K562 (cell line): ENCODE measurements at regions not wholly inside any gene's neighbourhood (a gene's known extent, or its start where the extent isn't known, plus 50 kb on each side); places are given as distances from the start of the nearest gene placed in this dataset.

Experiments used
- ATAC-seq: fragments of 200-7000 bp; cut with Tn5 transposase; 3 replicates; pipeline ENCODE4 v1.9.1; 2020; ENCODE audit warnings: moderate library complexity
- BruUV-seq: library from RNA; stranded (reverse); fragments of 400-500 nt; replicated peaks from 2 replicates; lab custom pipeline; 2021; lab: Mats Ljungman, UMichigan
- CTCF ChIA-PET: fragments of 300-600 bp; formaldehyde crosslinking; extraction: SDS; loops from one replicate; lab custom pipeline; 2021; ENCODE audit warnings: low intra/inter-chr PET ratio; lab: Yijun Ruan, JAX
- POLR2A ChIA-PET: fragments of 300-600, 350-650 bp; sonication (Branson Sonifier 250); formaldehyde crosslinking; extraction: SDS; loops from one replicate; lab custom pipeline; 2021; ENCODE audit warnings: antibody characterized with exemption, inconsistent platforms; lab: Yijun Ruan, JAX
- DNase-seq, 4 experiments: peaks; one replicate each; pipeline versions ENCODE4 v3.0.0 to v3.0.0-alpha.2; 2011 to 2018; ENCODE audit warnings: low spot score in 3 of 4, mixed read lengths in 3 of 4; ENCODE audit errors: extremely low read depth in 1 of 4
- FAIRE-seq: peaks from 2 replicates; lab custom pipeline; 2011; peaks lifted over from hg19 to GRCh38; lab: Jason Lieb, UNC
- H2AFZ ChIP-seq: 2 replicates; pipeline ENCODE4 v1.6.0; 2011; ENCODE audit warnings: low read depth, low read length, control low read depth, inconsistent platforms
- H3K27ac ChIP-seq: fragments of 200-600 bp; 3 replicates; pipeline ENCODE4 v1.8.0; 2011; ENCODE audit warnings: low read depth, mild to moderate bottlenecking, control low read depth, inconsistent platforms, low read length, moderate library complexity, mixed read lengths; ENCODE audit errors: extremely low read depth
- H3K27me3 ChIP-seq, 2 experiments: fragments of 300-600 bp in 1 of 2; 2 replicates in 1 of 2; 3 replicates in 1 of 2; pipeline versions ENCODE4 v1.6.0 to v1.8.0; 2011; ENCODE audit warnings: inconsistent platforms in 2 of 2, low read length in 2 of 2, mild to moderate bottlenecking in 1 of 2, mixed read lengths in 1 of 2, moderate library complexity in 1 of 2; ENCODE audit not compliant: control insufficient read depth in 2 of 2, insufficient read depth in 2 of 2
- H3K36me3 ChIP-seq: fragments of 300-600 bp; 3 replicates; pipeline ENCODE4 v1.8.0; 2011; ENCODE audit warnings: mild to moderate bottlenecking, low read length, inconsistent platforms; ENCODE audit not compliant: control insufficient read depth, insufficient read depth
- H3K4me1 ChIP-seq, 2 experiments: fragments of 200-600 bp in 1 of 2; replicated peaks in 1 of 2; 2 replicates in 1 of 2; 3 replicates in 1 of 2; pipeline versions ENCODE4 v1.5.1 to v1.8.0; 2011; ENCODE audit warnings: inconsistent platforms in 2 of 2, low read length in 2 of 2, mild to moderate bottlenecking in 1 of 2, mixed read lengths in 1 of 2, moderate library complexity in 1 of 2; ENCODE audit not compliant: control insufficient read depth in 2 of 2, insufficient read depth in 2 of 2
- H3K4me2 ChIP-seq: 2 replicates; pipeline ENCODE4 v1.6.1; 2011; ENCODE audit warnings: low read length, control low read depth, inconsistent platforms, mixed read lengths; ENCODE audit not compliant: insufficient read depth
- H3K4me3 ChIP-seq: fragments of 200-600 bp; sonication (generic), shearing (Covaris generic); 2 replicates; pipeline ENCODE4 v1.5.1; 2016; ENCODE audit warnings: control low read depth, inconsistent platforms
- H3K79me2 ChIP-seq: fragments of 200-600 bp; 3 replicates; pipeline ENCODE4 v1.8.0; 2011; ENCODE audit warnings: low read length, inconsistent platforms; ENCODE audit not compliant: control insufficient read depth, insufficient read depth
- H3K9ac ChIP-seq, 2 experiments: 2 replicates each; pipeline versions ENCODE4 v1.6.0 to v1.6.1; 2011; ENCODE audit warnings: low read depth in 2 of 2, low read length in 2 of 2, control low read depth in 1 of 2, inconsistent platforms in 1 of 2, mild to moderate bottlenecking in 1 of 2, mixed read lengths in 1 of 2; ENCODE audit not compliant: insufficient read depth in 1 of 2
- H3K9me1 ChIP-seq: one replicate; pipeline ENCODE4 v1.6.0; 2011; ENCODE audit warnings: inconsistent platforms, mild to moderate bottlenecking, low read length, moderate library complexity; ENCODE audit not compliant: control insufficient read depth, insufficient read depth
- H3K9me3 ChIP-seq: replicated peaks from 2 replicates; pipeline ENCODE4 v1.5.1; 2011; ENCODE audit warnings: low read depth, low read length, inconsistent platforms; ENCODE audit not compliant: control insufficient read depth, insufficient read depth
- H4K20me1 ChIP-seq: replicated peaks from 2 replicates; pipeline ENCODE4 v1.6.1; 2011; ENCODE audit warnings: low read length, inconsistent platforms, mixed read lengths; ENCODE audit not compliant: control insufficient read depth, insufficient read depth
- CTCF ChIP-seq, 3 experiments: IDR thresholded peaks in 2 of 3; conservative IDR thresholded peaks in 1 of 3; 2 replicates each; pipeline ENCODE4 v1.5.1; 2011 to 2012; ENCODE audit warnings: low read length in 3 of 3, mild to moderate bottlenecking in 3 of 3, control low read depth in 2 of 3, improper control_type of control experiment in 1 of 3, inconsistent platforms in 1 of 3, low read depth in 1 of 3, mixed read lengths in 1 of 3, moderate library complexity in 1 of 3; ENCODE audit not compliant: insufficient read depth in 2 of 3
- FOXJ2 ChIP-seq: fragments of 200-800 bp; sonication (Bioruptor generic); IDR thresholded peaks from 2 replicates; pipeline ENCODE4 v1.6.1; 2016; ENCODE audit warnings: missing genetic modification characterization, missing compliant biosample characterization
- KLF16 ChIP-seq: IDR thresholded peaks from 2 replicates; pipeline ENCODE4 v1.6.1; 2016; ENCODE audit warnings: antibody characterized with exemption
- PPARD ChIP-seq: fragments of 250-450 bp; sonication (Bioruptor Pico); IDR thresholded peaks from 2 replicates; pipeline ENCODE4 v1.8.0; 2022; ENCODE audit warnings: inconsistent platforms, mild to moderate bottlenecking, moderate library complexity
- RAD21 ChIP-seq, 2 experiments: fragments of 250-450 bp in 1 of 2; fragments of 450-650 bp in 1 of 2; sonication (Bioruptor Pico) in 1 of 2; formaldehyde crosslinking in 1 of 2; IDR thresholded peaks in 1 of 2; conservative IDR thresholded peaks in 1 of 2; 2 replicates each; pipeline versions ENCODE4 v1.4.0 to v1.8.0; 2020 to 2022; ENCODE audit warnings: mild to moderate bottlenecking in 2 of 2, moderate library complexity in 1 of 2
- SMC3 ChIP-seq: conservative IDR thresholded peaks from 2 replicates; pipeline ENCODE4 v1.6.1; 2011; ENCODE audit warnings: low read depth, low read length, improper control_type of control experiment; ENCODE audit not compliant: insufficient read depth
- TFAP4 ChIP-seq: sonication (generic); formaldehyde crosslinking; IDR thresholded peaks from 2 replicates; pipeline ENCODE4 v1.8.0; 2022; ENCODE audit warnings: missing genetic modification reagents, mild to moderate bottlenecking, moderate library complexity, borderline replicate concordance
- WGBS: fragments of 100-300 bp; shearing (Covaris generic); methylation state at CpG from one replicate; pipeline ENCODE4 v1.1.6; 2016; ENCODE audit warnings: low coverage, mixed read lengths; ENCODE audit not compliant: insufficient coverage; ENCODE audit errors: missing lambda C conversion rate; 5-methylcytosine and 5-hydroxymethylcytosine counted together
- in situ Hi-C: fragments of 300-500 bp; cut with MboI; formaldehyde crosslinking; loops from 4 replicates; pipeline ENCODE4 v1.15.0; 2018; ENCODE audit warnings: inconsistent platforms, mixed read lengths
- intact Hi-C: fragments of 100-400 bp; cut with micrococcal nuclease; formaldehyde crosslinking; loops from 2 replicates; pipeline ENCODE4 v1.14.2; 2022

- ATAC-seq (peak; percentile 83), FAIRE-seq (peak; percentile 93), DNase-seq (peak; percentile 14 to 51 (median 24))
- intact Hi-C loops, result loop anchor here (1.0 kb wide), 1 partner anchor 280 kb away; no protein-coding TSS in a partner anchor
- Histone ChIP-seq H3K27me3 (no peaks in the 10 kb centered on the region), H3K9me3 (no peaks in the 10 kb centered on the region), H3K9ac (no peak overlapping the region), H3K4me1 (no peaks in the 10 kb centered on the region), H3K27ac (no peak overlapping the region), H3K79me2 (no peaks in the 10 kb centered on the region), H4K20me1 (no peaks in the 10 kb centered on the region), H3K36me3 (no peaks in the 10 kb centered on the region), H3K4me2 (no peak overlapping the region), H3K9me1 (no peaks in the 10 kb centered on the region), H3K4me3 (no peak overlapping the region), H2AFZ (no peak overlapping the region)
- no TSS peak for BruUV-seq
- 0% methylated on average over 11 of the region's 11 CpGs for WGBS
- ChIA-PET POLR2A (no interaction called here), CTCF (interaction anchor here (0.6 to 0.8 kb wide), 2 partner anchors 234 to 278 kb away, joined by 3 to 6 read pairs; no protein-coding TSS in a partner anchor)
- TF ChIP-seq SMC3, result 0 out of 2 replicates have a peak, but pooled peaks have one; percentile 28
- TF ChIP-seq TFAP4 (CRISPR knock-in tag), result no peak
- TF ChIP-seq CTCF (IDR thresholded peaks at IDR 0.05 in 2 of 3, conservative IDR thresholded peaks at IDR 0.05 in 1 of 3; ENCODE audit: insufficient read depth in 2 of 3, low read depth in 1 of 3, low read length in 3 of 3), result peak; percentile 55 to 74 (median 71)
- TF ChIP-seq KLF16, result 0 out of 2 replicates have a peak, but pooled peaks have one; percentile 6
- no peak for TF ChIP-seq FOXJ2 (tag)
- peak; percentile 71 to 81 for TF ChIP-seq RAD21 (CRISPR knock-in tag; conservative IDR thresholded peaks at IDR 0.05 in 1 of 2, IDR thresholded peaks at IDR 0.05 in 1 of 2)
- no peak for TF ChIP-seq PPARD (CRISPR knock-in tag)
- in situ Hi-C loops, result no loop called here
These were observed 67.5 kb upstream of the COL21A1 start for GRCh38 chr6:56314683-56315523.
